Activated CD4-positive, alpha-beta T cell treated with anti-CD3 and anti-CD28 coated beads for 36 hours (primary cell): ENCODE measurements at regions not wholly inside any gene's neighbourhood (a gene's known extent, or its start where the extent isn't known, plus 50 kb on each side); places are given as distances from the start of the nearest gene placed in this dataset.

Source experiments
- ATAC-seq: fragments of 200-7000 bp; cut with Tn5 transposase; one replicate; pipeline ENCODE4 v1.10.0; 2021; ENCODE audit warnings: mild to moderate bottlenecking, moderate library complexity
- CTCF ChIA-PET: fragments of 350-600 bp; sonication (Branson Sonifier 250); formaldehyde crosslinking; loops from one replicate; lab custom pipeline; 2021; ENCODE audit warnings: antibody characterized with exemption; lab: Charles Lee
- POLR2A ChIA-PET: fragments of 350-600 bp; sonication (Branson Sonifier 250); formaldehyde crosslinking; loops from one replicate; lab custom pipeline; 2021; ENCODE audit warnings: antibody characterized with exemption, inconsistent platforms; lab: Charles Lee
- DNase-seq: peaks from one replicate; pipeline ENCODE4 v3.0.0-alpha.2; 2020
- H3K27ac Mint-ChIP-seq: one replicate; pipeline ENCODE4 v1.8.0; 2021; ENCODE audit warnings: mixed read lengths
- H3K27me3 Mint-ChIP-seq: one replicate; pipeline ENCODE4 v1.8.0; 2021; ENCODE audit warnings: mixed read lengths
- H3K36me3 Mint-ChIP-seq: one replicate; pipeline ENCODE4 v1.8.0; 2021; ENCODE audit warnings: low read depth, mixed read lengths
- H3K4me1 Mint-ChIP-seq: one replicate; pipeline ENCODE4 v1.8.0; 2021; ENCODE audit warnings: mixed read lengths
- H3K4me3 Mint-ChIP-seq: one replicate; pipeline ENCODE4 v1.8.0; 2021; ENCODE audit warnings: mild to moderate bottlenecking, moderate library complexity, mixed read lengths
- H3K9me3 Mint-ChIP-seq: one replicate; pipeline ENCODE4 v1.8.0; 2021; ENCODE audit warnings: low read depth, mixed read lengths
- intact Hi-C, 2 experiments: fragments of 100-400 bp; cut with DNase I in 1 of 2; cut with micrococcal nuclease in 1 of 2; formaldehyde crosslinking; loops; one replicate each; pipeline versions ENCODE4 v1.14.2 to v1.15.1; 2022 to 2024; cut with DNase I, micrococcal nuclease

DNA sequence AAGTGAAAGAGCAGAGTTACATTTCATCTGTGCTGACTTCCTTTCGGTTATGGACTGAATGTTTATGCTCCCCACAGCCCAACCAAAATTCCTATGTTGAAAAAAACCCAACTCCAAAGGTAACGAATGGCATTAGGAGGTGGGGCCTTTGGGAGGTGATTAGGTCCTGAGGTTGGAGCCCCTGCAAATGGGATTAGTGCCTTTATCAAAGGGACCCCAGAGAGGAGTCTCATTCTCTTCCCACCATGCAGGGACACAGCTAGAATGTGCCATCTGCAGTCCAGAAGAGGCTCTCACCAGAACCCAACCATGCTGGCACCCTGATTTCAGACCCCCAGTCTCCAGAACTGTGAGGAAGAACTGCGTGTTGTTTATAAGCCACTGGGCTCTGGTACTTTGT is 199.3 kb downstream of the TOMM20 start:
- intact Hi-C loops, result loop anchor here in 1 of 2 experiments (5.0 kb wide), 1 partner anchor 47 kb away; no protein-coding TSS in a partner anchor
- Mint-ChIP-seq H3K9me3 (no peaks in the 10 kb centered on the region), H3K27ac (peak overlapping the region; percentile 39), H3K4me3 (no peak overlapping the region), H3K36me3 (no peaks in the 10 kb centered on the region), H3K27me3 (no peaks in the 10 kb centered on the region), H3K4me1 (peaks cover 71% of the 10 kb centered on the region)
- POLR2A ChIA-PET, result interaction anchor here (0.7 kb wide), 1 partner anchor 116 kb away, joined by 3 read pairs; no protein-coding TSS in a partner anchor
- no peak for ATAC-seq
- CTCF ChIA-PET, result interaction anchor here (0.7 to 1.8 kb wide), 4 partner anchors 11 to 118 kb away, joined by 3 to 4 read pairs (median 4); no protein-coding TSS in a partner anchor
- DNase-seq, result no peak

GRCh38 chr1:234928642-234929041 is 200.0 kb downstream of the TOMM20 start:
- Mint-ChIP-seq H3K27me3 (no peaks in the 10 kb centered on the region), H3K4me3 (no peak overlapping the region), H3K36me3 (no peaks in the 10 kb centered on the region), H3K9me3 (no peaks in the 10 kb centered on the region), H3K4me1 (peaks cover 70% of the 10 kb centered on the region), H3K27ac (peak overlapping the region; percentile 86)
- intact Hi-C loops, result loop anchor here in 1 of 2 experiments (5.0 kb wide), 1 partner anchor 46 kb away; no protein-coding TSS in a partner anchor
- no peak for ATAC-seq
- no peak for DNase-seq
- ChIA-PET POLR2A (no interaction called here), CTCF (interaction anchor here (0.6 to 1.5 kb wide), 5 partner anchors 11 to 386 kb away, joined by 3 to 7 read pairs (median 4); no protein-coding TSS in a partner anchor)

GRCh38 chr1:234927971-234928640 is 200.5 kb downstream of the TOMM20 start:
- POLR2A ChIA-PET, result no interaction called here
- peak; percentile 18 for ATAC-seq

GRCh38 chr1:234927312-234927970 is 201.2 kb downstream of the TOMM20 start:
- ChIA-PET POLR2A (interaction anchor here (1.0 to 1.3 kb wide), 4 partner anchors 35 to 316 kb away, joined by 4 to 8 read pairs (median 4); no protein-coding TSS in a partner anchor), CTCF (interaction anchor here (0.5 to 1.4 kb wide), 7 partner anchors 43 to 428 kb away, joined by 3 to 7 read pairs (median 3); no protein-coding TSS in a partner anchor)
- peaks cover 58% of the 10 kb centered on the region for H3K4me1 Mint-ChIP-seq
- intact Hi-C loops, result loop anchor here (1.0 to 5.0 kb wide), 6 partner anchors 28 to 317 kb away; partner anchors contain the start of gene IRF2BP2 (in 2 of the 2)
- H3K36me3 Mint-ChIP-seq, result no peaks in the 10 kb centered on the region
- peak overlapping the region; percentile 59 for H3K4me3 Mint-ChIP-seq
- DNase-seq (no peak), ATAC-seq (no peak)
- no peaks in the 10 kb centered on the region for H3K27me3 Mint-ChIP-seq
- peak overlapping the region; percentile 86 for H3K27ac Mint-ChIP-seq
- no peaks in the 10 kb centered on the region for H3K9me3 Mint-ChIP-seq

More at GRCh38 chr1:234927971-234928640, 200.5 kb downstream of the TOMM20 start:
- DNase-seq, result peak; percentile 59
- Mint-ChIP-seq H3K27ac (peak overlapping the region; percentile 86), H3K4me3 (peak overlapping the region; percentile 59), H3K9me3 (no peaks in the 10 kb centered on the region), H3K4me1 (peaks cover 64% of the 10 kb centered on the region), H3K36me3 (no peaks in the 10 kb centered on the region), H3K27me3 (no peaks in the 10 kb centered on the region)
- intact Hi-C loops, result loop anchor here (1.0 to 5.0 kb wide), 6 partner anchors 27 to 317 kb away; partner anchors contain the start of gene IRF2BP2 (in 2 of the 2)
- CTCF ChIA-PET, result interaction anchor here (0.6 to 1.5 kb wide), 6 partner anchors 12 to 429 kb away, joined by 3 to 7 read pairs (median 4); no protein-coding TSS in a partner anchor

DNA sequence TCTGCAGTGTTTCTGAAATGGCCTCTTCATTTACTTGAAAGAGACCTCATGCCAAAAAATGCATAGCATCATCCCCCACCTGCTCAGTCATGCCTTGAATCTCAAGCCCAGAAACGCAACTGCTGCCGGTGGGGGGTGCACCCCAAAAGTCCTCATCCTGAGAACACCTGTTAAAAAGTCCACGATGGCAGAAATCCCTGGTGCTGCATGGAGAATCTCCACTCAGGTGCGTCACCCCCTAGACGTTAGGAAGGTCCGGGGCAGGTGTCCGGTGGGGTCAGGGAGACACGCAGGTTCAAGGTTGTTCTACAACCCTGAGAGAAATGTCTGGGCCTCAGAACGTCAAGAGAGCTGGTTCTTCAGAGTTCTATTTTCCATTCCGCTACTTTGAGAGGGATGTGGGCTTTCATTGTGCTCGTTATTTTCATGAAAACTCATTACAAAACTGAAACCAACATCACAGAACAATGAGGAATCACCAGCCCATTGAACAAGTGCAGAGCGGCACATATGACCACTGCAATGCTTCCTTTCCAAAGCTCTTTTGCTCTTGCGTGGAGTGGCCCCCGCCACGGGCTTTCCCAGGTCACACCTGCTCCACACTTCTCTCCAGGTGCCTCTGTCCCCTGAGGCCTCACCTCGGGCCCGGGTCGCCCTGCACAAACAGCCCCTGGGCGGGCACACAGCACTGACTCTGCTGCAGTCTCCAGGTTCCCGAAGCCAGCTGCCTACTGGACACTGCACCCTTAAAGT is 201.9 kb downstream of the TOMM20 start:
- peak overlapping the region; percentile 86 for H3K27ac Mint-ChIP-seq
- no peaks in the 10 kb centered on the region for H3K36me3 Mint-ChIP-seq
- peak overlapping the region; percentile 59 for H3K4me3 Mint-ChIP-seq
- H3K27me3 Mint-ChIP-seq, result no peaks in the 10 kb centered on the region
- POLR2A ChIA-PET, result interaction anchor here (0.6 to 1.5 kb wide), 8 partner anchors 36 to 359 kb away, joined by 4 to 8 read pairs (median 4); no protein-coding TSS in a partner anchor
- H3K4me1 Mint-ChIP-seq, result peaks cover 53% of the 10 kb centered on the region
- H3K9me3 Mint-ChIP-seq, result no peaks in the 10 kb centered on the region
- CTCF ChIA-PET, result interaction anchor here (0.5 to 1.6 kb wide), 9 partner anchors 28 to 427 kb away, joined by 3 to 4 read pairs (median 3); no protein-coding TSS in a partner anchor
- intact Hi-C loops, result loop anchor here (1.0 to 5.0 kb wide), 14 partner anchors 29 to 438 kb away; partner anchors contain the start of gene IRF2BP2 (in 2 of the 2)
- ATAC-seq (peak; percentile 78), DNase-seq (peak; percentile 74)

DNA sequence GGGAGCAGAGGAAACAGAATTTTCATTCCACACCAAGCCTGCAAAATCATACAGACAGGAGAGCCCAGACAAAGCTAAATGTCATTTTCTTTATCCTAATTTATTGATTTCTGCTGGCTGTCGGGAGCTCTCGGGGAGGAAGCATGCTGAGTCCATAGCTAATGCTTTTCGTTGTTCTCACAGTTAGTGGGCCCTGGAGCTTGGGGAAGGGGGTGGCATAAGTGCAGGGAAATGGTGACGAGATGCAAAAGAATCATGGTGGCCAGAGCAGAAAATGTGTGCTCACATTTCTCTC is 202.4 kb downstream of the TOMM20 start:
- DNase-seq (no peak), ATAC-seq (no peak)
- H3K27ac Mint-ChIP-seq, result peak overlapping the region; percentile 86
- peak overlapping the region; percentile 59 for H3K4me3 Mint-ChIP-seq
- intact Hi-C loops, result loop anchor here (1.0 to 5.0 kb wide), 13 partner anchors 37 to 438 kb away; partner anchors contain the start of gene IRF2BP2 (in 2 of the 2)
- H3K36me3 Mint-ChIP-seq, result no peaks in the 10 kb centered on the region
- no peaks in the 10 kb centered on the region for H3K27me3 Mint-ChIP-seq
- POLR2A ChIA-PET, result interaction anchor here (0.5 to 1.5 kb wide), 9 partner anchors 21 to 359 kb away, joined by 4 to 8 read pairs (median 4); no protein-coding TSS in a partner anchor
- peaks cover 53% of the 10 kb centered on the region for H3K4me1 Mint-ChIP-seq
- CTCF ChIA-PET, result interaction anchor here (0.8 to 1.6 kb wide), 11 partner anchors 29 to 430 kb away, joined by 3 to 6 read pairs (median 3); no protein-coding TSS in a partner anchor
- H3K9me3 Mint-ChIP-seq, result no peaks in the 10 kb centered on the region

- ChIA-PET POLR2A (interaction anchor here (0.5 to 1.5 kb wide), 6 partner anchors 22 to 202 kb away, joined by 4 to 5 read pairs (median 4); no protein-coding TSS in a partner anchor), CTCF (interaction anchor here (0.8 to 1.6 kb wide), 8 partner anchors 29 to 429 kb away, joined by 3 to 6 read pairs (median 4); no protein-coding TSS in a partner anchor)
- intact Hi-C loops, result loop anchor here (1.0 to 5.0 kb wide), 13 partner anchors 37 to 437 kb away; partner anchors contain the start of gene IRF2BP2 (in 2 of the 2)
- Mint-ChIP-seq H3K4me1 (peaks cover 53% of the 10 kb centered on the region), H3K27me3 (no peaks in the 10 kb centered on the region), H3K9me3 (no peaks in the 10 kb centered on the region), H3K36me3 (no peaks in the 10 kb centered on the region), H3K27ac (peak overlapping the region; percentile 86), H3K4me3 (peak overlapping the region; percentile 59)
- peak; percentile 27 for ATAC-seq
- no peak for DNase-seq
These were observed 203.0 kb downstream of the TOMM20 start for GRCh38 chr1:234925440-234926263.

- H3K27me3 Mint-ChIP-seq, result no peaks in the 10 kb centered on the region
- ATAC-seq, result no peak
- H3K36me3 Mint-ChIP-seq, result no peaks in the 10 kb centered on the region
- no peak for DNase-seq
- no peak overlapping the region for H3K4me3 Mint-ChIP-seq
- H3K27ac Mint-ChIP-seq, result peak overlapping the region; percentile 67
- H3K9me3 Mint-ChIP-seq, result peaks cover 1% of the 10 kb centered on the region
- ChIA-PET POLR2A (interaction anchor here (0.5 kb wide), 1 partner anchor 30 kb away, joined by 3 read pairs; no protein-coding TSS in a partner anchor), CTCF (interaction anchor here (0.6 to 1.6 kb wide), 8 partner anchors 14 to 425 kb away, joined by 3 to 5 read pairs (median 3); no protein-coding TSS in a partner anchor)
- intact Hi-C loops, result loop anchor here in 1 of 2 experiments (5.0 kb wide), 1 partner anchor 42 kb away; no protein-coding TSS in a partner anchor
- H3K4me1 Mint-ChIP-seq, result peaks cover 50% of the 10 kb centered on the region
These were observed 203.9 kb downstream of the TOMM20 start for GRCh38 chr1:234924450-234925355.

DNA sequence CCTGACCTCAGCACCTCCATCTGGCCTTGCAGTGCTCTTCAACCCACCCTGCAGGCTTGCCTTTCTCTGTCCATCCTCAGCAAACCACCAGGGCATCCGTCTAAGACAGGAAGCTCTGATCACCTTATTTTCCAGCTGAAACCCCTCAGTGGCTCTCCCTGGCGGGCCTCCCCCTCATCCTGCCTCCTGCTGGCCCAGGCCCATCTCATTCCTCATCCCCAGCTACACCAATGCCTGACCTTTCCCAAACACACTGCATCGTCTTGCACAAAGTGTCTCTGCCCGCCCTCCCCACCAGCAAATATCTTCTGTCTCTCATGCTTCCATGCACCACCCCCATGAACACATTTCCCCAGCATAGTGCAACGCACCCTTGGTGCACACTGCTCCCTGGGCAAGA is 205.0 kb downstream of the TOMM20 start:
- ChIA-PET CTCF (no interaction called here), POLR2A (no interaction called here)
- DNase-seq, result no peak
- Mint-ChIP-seq H3K36me3 (no peaks in the 10 kb centered on the region), H3K4me3 (no peak overlapping the region), H3K27me3 (no peaks in the 10 kb centered on the region), H3K9me3 (peaks cover 1% of the 10 kb centered on the region), H3K4me1 (peaks cover 40% of the 10 kb centered on the region), H3K27ac (no peak overlapping the region)
- intact Hi-C loops, result no loop called here
- ATAC-seq, result no peak
